ENCODE measurements at regions not wholly inside any gene's neighbourhood (a gene's known extent, or its start where the extent isn't known, plus 50 kb on each side); places are given as distances from the start of the nearest gene placed in this dataset.
A peak's percentile ranks its signal among the peaks of the same experiment; 100 is the strongest.
"Not testable (repeated sequence)": the region's sequence is repeated elsewhere in the genome, so short reads cannot be mapped to it uniquely, and the experiment has no call there.

- H3K4me3 ChIP-seq (ENCODE audit: control insufficient read depth in 1 of 7, extremely low read depth in 1 of 7, insufficient read depth in 4 of 7, low read depth in 2 of 7, low read length in 6 of 7); H3K4me1 ChIP-seq (ENCODE audit: control extremely low read depth in 1 of 4, control insufficient read depth in 4 of 4, insufficient read depth in 4 of 4, low read length in 3 of 4); H3K9me3 ChIP-seq (ENCODE audit: control extremely low read depth in 1 of 5, control insufficient read depth in 4 of 5, insufficient read depth in 2 of 5, low read depth in 1 of 5, low read length in 4 of 5); H3K27ac ChIP-seq (ENCODE audit: insufficient read depth in 1 of 2, low read depth in 1 of 2, low read length in 2 of 2, poor library complexity in 1 of 2, severe bottlenecking in 2 of 2); H3K27me3 ChIP-seq (replicated peaks in 2 of 5; ENCODE audit: control insufficient read depth in 4 of 5, insufficient read depth in 5 of 5, low read length in 4 of 5); CTCF ChIA-PET; H3K36me3 ChIP-seq (ENCODE audit: control insufficient read depth in 4 of 4, insufficient read depth in 4 of 4, low read length in 3 of 4); POLR2A ChIA-PET; DNase-seq: not testable (repeated sequence)
- no CpG with 5 or more reads among the region's 8 CpGs for WGBS (ENCODE audit: insufficient coverage)
Observed at GRCh38 chr15:21774760-21775159, 102.8 kb downstream of the POTEB start.

- no CpG with 5 or more reads among the region's 3 CpGs for WGBS (ENCODE audit: insufficient coverage)
- H3K27me3 ChIP-seq (replicated peaks in 2 of 5; ENCODE audit: control insufficient read depth in 4 of 5, insufficient read depth in 5 of 5, low read length in 4 of 5); CTCF ChIA-PET; H3K4me3 ChIP-seq (ENCODE audit: control insufficient read depth in 1 of 7, extremely low read depth in 1 of 7, insufficient read depth in 4 of 7, low read depth in 2 of 7, low read length in 6 of 7); H3K27ac ChIP-seq (ENCODE audit: insufficient read depth in 1 of 2, low read depth in 1 of 2, low read length in 2 of 2, poor library complexity in 1 of 2, severe bottlenecking in 2 of 2); DNase-seq; H3K9me3 ChIP-seq (ENCODE audit: control extremely low read depth in 1 of 5, control insufficient read depth in 4 of 5, insufficient read depth in 2 of 5, low read depth in 1 of 5, low read length in 4 of 5); POLR2A ChIA-PET; H3K36me3 ChIP-seq (ENCODE audit: control insufficient read depth in 4 of 4, insufficient read depth in 4 of 4, low read length in 3 of 4); H3K4me1 ChIP-seq (ENCODE audit: control extremely low read depth in 1 of 4, control insufficient read depth in 4 of 4, insufficient read depth in 4 of 4, low read length in 3 of 4): not testable (repeated sequence)
Observed at GRCh38 chr15:21766524-21766923, 111.0 kb downstream of the POTEB start.

GRCh38 chr15:21763756-21764155, 113.8 kb downstream of the POTEB start:
- POLR2A ChIA-PET; H3K9me3 ChIP-seq (ENCODE audit: control extremely low read depth in 1 of 5, control insufficient read depth in 4 of 5, insufficient read depth in 2 of 5, low read depth in 1 of 5, low read length in 4 of 5); H3K27ac ChIP-seq (ENCODE audit: insufficient read depth in 1 of 2, low read depth in 1 of 2, low read length in 2 of 2, poor library complexity in 1 of 2, severe bottlenecking in 2 of 2); DNase-seq; H3K4me3 ChIP-seq (ENCODE audit: control insufficient read depth in 1 of 7, extremely low read depth in 1 of 7, insufficient read depth in 4 of 7, low read depth in 2 of 7, low read length in 6 of 7); H3K4me1 ChIP-seq (ENCODE audit: control extremely low read depth in 1 of 4, control insufficient read depth in 4 of 4, insufficient read depth in 4 of 4, low read length in 3 of 4); H3K27me3 ChIP-seq (replicated peaks in 2 of 5; ENCODE audit: control insufficient read depth in 4 of 5, insufficient read depth in 5 of 5, low read length in 4 of 5); H3K36me3 ChIP-seq (ENCODE audit: control insufficient read depth in 4 of 4, insufficient read depth in 4 of 4, low read length in 3 of 4); CTCF ChIA-PET: not testable (repeated sequence)
- WGBS (ENCODE audit: insufficient coverage): no CpG with 5 or more reads among the region's 2 CpGs

GRCh38 chr15:21760250-21761023, 117.1 kb downstream of the POTEB start:
- WGBS (ENCODE audit: insufficient coverage): no CpG with 5 or more reads among the region's 8 CpGs
- POLR2A ChIA-PET: not testable (repeated sequence)

GRCh38 chr15:21759401-21760165, 118.0 kb downstream of the POTEB start:
- POLR2A ChIA-PET; H3K4me3 ChIP-seq (ENCODE audit: control insufficient read depth in 1 of 7, extremely low read depth in 1 of 7, insufficient read depth in 4 of 7, low read depth in 2 of 7, low read length in 6 of 7); H3K27me3 ChIP-seq (replicated peaks in 2 of 5; ENCODE audit: control insufficient read depth in 4 of 5, insufficient read depth in 5 of 5, low read length in 4 of 5); CTCF ChIA-PET; H3K4me1 ChIP-seq (ENCODE audit: control extremely low read depth in 1 of 4, control insufficient read depth in 4 of 4, insufficient read depth in 4 of 4, low read length in 3 of 4); H3K27ac ChIP-seq (ENCODE audit: insufficient read depth in 1 of 2, low read depth in 1 of 2, low read length in 2 of 2, poor library complexity in 1 of 2, severe bottlenecking in 2 of 2); H3K9me3 ChIP-seq (ENCODE audit: control extremely low read depth in 1 of 5, control insufficient read depth in 4 of 5, insufficient read depth in 2 of 5, low read depth in 1 of 5, low read length in 4 of 5); H3K36me3 ChIP-seq (ENCODE audit: control insufficient read depth in 4 of 4, insufficient read depth in 4 of 4, low read length in 3 of 4): not testable (repeated sequence)
- peak in 1 of 3 donors; percentile 0 for DNase-seq
- no CpG with 5 or more reads among the region's 4 CpGs for WGBS (ENCODE audit: insufficient coverage)

More at GRCh38 chr15:21760250-21761023, 117.1 kb downstream of the POTEB start:
- H3K4me1 ChIP-seq (ENCODE audit: control extremely low read depth in 1 of 4, control insufficient read depth in 4 of 4, insufficient read depth in 4 of 4, low read length in 3 of 4); H3K36me3 ChIP-seq (ENCODE audit: control insufficient read depth in 4 of 4, insufficient read depth in 4 of 4, low read length in 3 of 4); H3K27me3 ChIP-seq (replicated peaks in 2 of 5; ENCODE audit: control insufficient read depth in 4 of 5, insufficient read depth in 5 of 5, low read length in 4 of 5); H3K9me3 ChIP-seq (ENCODE audit: control extremely low read depth in 1 of 5, control insufficient read depth in 4 of 5, insufficient read depth in 2 of 5, low read depth in 1 of 5, low read length in 4 of 5); H3K4me3 ChIP-seq (ENCODE audit: control insufficient read depth in 1 of 7, extremely low read depth in 1 of 7, insufficient read depth in 4 of 7, low read depth in 2 of 7, low read length in 6 of 7); H3K27ac ChIP-seq (ENCODE audit: insufficient read depth in 1 of 2, low read depth in 1 of 2, low read length in 2 of 2, poor library complexity in 1 of 2, severe bottlenecking in 2 of 2); DNase-seq; CTCF ChIA-PET: not testable (repeated sequence)

- H3K36me3 ChIP-seq (ENCODE audit: control insufficient read depth in 4 of 4, insufficient read depth in 4 of 4, low read length in 3 of 4); H3K4me1 ChIP-seq (ENCODE audit: control extremely low read depth in 1 of 4, control insufficient read depth in 4 of 4, insufficient read depth in 4 of 4, low read length in 3 of 4); CTCF ChIA-PET; DNase-seq; H3K27me3 ChIP-seq (replicated peaks in 2 of 5; ENCODE audit: control insufficient read depth in 4 of 5, insufficient read depth in 5 of 5, low read length in 4 of 5); H3K4me3 ChIP-seq (ENCODE audit: control insufficient read depth in 1 of 7, extremely low read depth in 1 of 7, insufficient read depth in 4 of 7, low read depth in 2 of 7, low read length in 6 of 7); H3K9me3 ChIP-seq (ENCODE audit: control extremely low read depth in 1 of 5, control insufficient read depth in 4 of 5, insufficient read depth in 2 of 5, low read depth in 1 of 5, low read length in 4 of 5); H3K27ac ChIP-seq (ENCODE audit: insufficient read depth in 1 of 2, low read depth in 1 of 2, low read length in 2 of 2, poor library complexity in 1 of 2, severe bottlenecking in 2 of 2); POLR2A ChIA-PET: not testable (repeated sequence)
- no CpG with 5 or more reads among the region's 2 CpGs for WGBS (ENCODE audit: insufficient coverage)
Observed at GRCh38 chr15:21753838-21754237, 123.7 kb downstream of the POTEB start.

GRCh38 chr15:21752124-21752957, 125.2 kb downstream of the POTEB start:
- H3K9me3 ChIP-seq (ENCODE audit: control extremely low read depth in 1 of 5, control insufficient read depth in 4 of 5, insufficient read depth in 2 of 5, low read depth in 1 of 5, low read length in 4 of 5); H3K4me1 ChIP-seq (ENCODE audit: control extremely low read depth in 1 of 4, control insufficient read depth in 4 of 4, insufficient read depth in 4 of 4, low read length in 3 of 4); POLR2A ChIA-PET; H3K27ac ChIP-seq (ENCODE audit: insufficient read depth in 1 of 2, low read depth in 1 of 2, low read length in 2 of 2, poor library complexity in 1 of 2, severe bottlenecking in 2 of 2); H3K4me3 ChIP-seq (ENCODE audit: control insufficient read depth in 1 of 7, extremely low read depth in 1 of 7, insufficient read depth in 4 of 7, low read depth in 2 of 7, low read length in 6 of 7); H3K36me3 ChIP-seq (ENCODE audit: control insufficient read depth in 4 of 4, insufficient read depth in 4 of 4, low read length in 3 of 4); DNase-seq; CTCF ChIA-PET; H3K27me3 ChIP-seq (replicated peaks in 2 of 5; ENCODE audit: control insufficient read depth in 4 of 5, insufficient read depth in 5 of 5, low read length in 4 of 5): not testable (repeated sequence)
- WGBS (ENCODE audit: insufficient coverage): no CpG with 5 or more reads among the region's 9 CpGs
